HEK293 (cell line): ENCODE measurements at regions not wholly inside any gene's neighbourhood (a gene's known extent, or its start where the extent isn't known, plus 50 kb on each side); places are given as distances from the start of the nearest gene placed in this dataset.

Experiments
- CTCF ChIA-PET: fragments of 350-600 bp; formaldehyde crosslinking; extraction: SDS; loops from one replicate; lab custom pipeline; 2021; ENCODE audit warnings: antibody characterized with exemption; lab: Yijun Ruan, JAX
- POLR2A ChIA-PET: fragments of 300-600 bp; formaldehyde crosslinking; extraction: SDS; loops from one replicate; lab custom pipeline; 2020; ENCODE audit warnings: antibody characterized with exemption, inconsistent platforms; lab: Yijun Ruan, JAX
- H3K27ac ChIP-seq: fragments of 200-500 bp; sonication (Bioruptor generic); 2 replicates; pipeline ENCODE4 v1.5.1; 2014; ENCODE audit warnings: low read depth, low read length, control low read depth, inconsistent platforms; ENCODE audit errors: extremely low read depth
- H3K36me3 ChIP-seq, 2 experiments: fragments of 200-500 bp in 1 of 2; sonication (Bioruptor generic) in 1 of 2; 1 replicate in 1 of 2; 2 replicates in 1 of 2; pipeline ENCODE4 v1.5.1; 2014 to 2017; ENCODE audit warnings: inconsistent platforms in 2 of 2, low read length in 2 of 2; ENCODE audit not compliant: control insufficient read depth in 2 of 2, insufficient read depth in 1 of 2
- H3K4me1 ChIP-seq: fragments of 200-500 bp; sonication (Bioruptor generic); 2 replicates; pipeline ENCODE4 v1.5.1; 2014; ENCODE audit warnings: mild to moderate bottlenecking, low read length, inconsistent platforms; ENCODE audit not compliant: control insufficient read depth, insufficient read depth
- H3K4me3 ChIP-seq: 2 replicates; pipeline ENCODE4 v1.5.1; 2011; ENCODE audit warnings: low read depth, mild to moderate bottlenecking, control low read depth, low read length, moderate library complexity
- H3K9me3 ChIP-seq: fragments of 200-500 bp; sonication (Bioruptor generic); 2 replicates; pipeline ENCODE4 v1.5.1; 2014; ENCODE audit warnings: low read depth, low read length, inconsistent platforms; ENCODE audit not compliant: control insufficient read depth, insufficient read depth
- BCL6B ChIP-seq: fragments of 450-650 bp; formaldehyde crosslinking; IDR thresholded peaks from 2 replicates; pipeline ENCODE4 v1.5.1; 2017; ENCODE audit warnings: missing biosample characterization, missing genetic modification characterization
- GLIS2 ChIP-seq: fragments of 450-650 bp; formaldehyde crosslinking; IDR thresholded peaks from 2 replicates; pipeline ENCODE4 v1.5.1; 2016; ENCODE audit warnings: missing biosample characterization, missing genetic modification characterization
- KLF1 ChIP-seq: fragments of 450-650 bp; formaldehyde crosslinking; IDR thresholded peaks from 2 replicates; pipeline ENCODE4 v1.5.1; 2016; ENCODE audit warnings: missing biosample characterization, missing genetic modification characterization
- KLF10 ChIP-seq: fragments of 450-650 bp; IDR thresholded peaks from 2 replicates; pipeline ENCODE4 v1.5.1; 2018; ENCODE audit warnings: missing biosample characterization, mild to moderate bottlenecking, missing genetic modification characterization
- OSR2 ChIP-seq: fragments of 450-650 bp; formaldehyde crosslinking; IDR thresholded peaks from 2 replicates; pipeline ENCODE4 v1.5.1; 2016; ENCODE audit warnings: missing biosample characterization, missing genetic modification characterization
- ZBTB11 ChIP-seq: fragments of 450-650 bp; formaldehyde crosslinking; conservative IDR thresholded peaks from 2 replicates; pipeline ENCODE4 v1.5.1; 2016; ENCODE audit warnings: low read depth, missing biosample characterization, missing genetic modification characterization
- ZNF114 ChIP-seq: fragments of 450-650 bp; formaldehyde crosslinking; IDR thresholded peaks from 2 replicates; pipeline ENCODE4 v1.5.0; 2017; ENCODE audit warnings: missing biosample characterization, missing genetic modification characterization
- ZNF132 ChIP-seq: fragments of 450-650 bp; formaldehyde crosslinking; IDR thresholded peaks from 2 replicates; pipeline ENCODE4 v1.5.1; 2017; ENCODE audit warnings: missing biosample characterization, missing genetic modification characterization, borderline replicate concordance
- ZNF473 ChIP-seq: fragments of 450-650 bp; formaldehyde crosslinking; IDR thresholded peaks from 2 replicates; pipeline ENCODE4 v1.5.1; 2017; ENCODE audit warnings: missing biosample characterization, missing genetic modification characterization
- ZNF707 ChIP-seq: fragments of 450-650 bp; formaldehyde crosslinking; IDR thresholded peaks from 2 replicates; pipeline ENCODE4 v1.5.1; 2016; ENCODE audit warnings: missing biosample characterization, missing genetic modification characterization
- ZNF747 ChIP-seq: fragments of 450-650 bp; formaldehyde crosslinking; IDR thresholded peaks from 2 replicates; pipeline ENCODE4 v1.5.1; 2016; ENCODE audit warnings: missing biosample characterization, missing genetic modification characterization
- ZNF776 ChIP-seq: fragments of 450-650 bp; formaldehyde crosslinking; IDR thresholded peaks from 2 replicates; pipeline ENCODE4 v1.5.0; 2017; ENCODE audit warnings: missing biosample characterization, missing genetic modification characterization, borderline replicate concordance
- TF ChIP-seq, protein P1 (sequence below): fragments of 450-650 bp; IDR thresholded peaks from 2 replicates; pipeline ENCODE4 v1.5.1; 2018; ENCODE audit warnings: missing biosample characterization, missing genetic modification characterization
- TF ChIP-seq, protein P2 (sequence below): fragments of 450-650 bp; formaldehyde crosslinking; IDR thresholded peaks from 2 replicates; pipeline ENCODE4 v1.5.1; 2017; ENCODE audit warnings: missing biosample characterization, missing genetic modification characterization

GRCh38 chr2:171238946-171239345 lies 78.3 kb upstream of the TLK1 start (continued):
- TF ChIP-seq ZNF473 (tag by site-specific recombination): no peak
- TF ChIP-seq ZNF747 (tag by site-specific recombination): no peak
- TF ChIP-seq, protein P1, sequence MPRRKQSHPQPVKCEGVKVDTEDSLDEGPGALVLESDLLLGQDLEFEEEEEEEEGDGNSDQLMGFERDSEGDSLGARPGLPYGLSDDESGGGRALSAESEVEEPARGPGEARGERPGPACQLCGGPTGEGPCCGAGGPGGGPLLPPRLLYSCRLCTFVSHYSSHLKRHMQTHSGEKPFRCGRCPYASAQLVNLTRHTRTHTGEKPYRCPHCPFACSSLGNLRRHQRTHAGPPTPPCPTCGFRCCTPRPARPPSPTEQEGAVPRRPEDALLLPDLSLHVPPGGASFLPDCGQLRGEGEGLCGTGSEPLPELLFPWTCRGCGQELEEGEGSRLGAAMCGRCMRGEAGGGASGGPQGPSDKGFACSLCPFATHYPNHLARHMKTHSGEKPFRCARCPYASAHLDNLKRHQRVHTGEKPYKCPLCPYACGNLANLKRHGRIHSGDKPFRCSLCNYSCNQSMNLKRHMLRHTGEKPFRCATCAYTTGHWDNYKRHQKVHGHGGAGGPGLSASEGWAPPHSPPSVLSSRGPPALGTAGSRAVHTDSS (tag by site-specific recombination): no peak
- TF ChIP-seq, protein P2, sequence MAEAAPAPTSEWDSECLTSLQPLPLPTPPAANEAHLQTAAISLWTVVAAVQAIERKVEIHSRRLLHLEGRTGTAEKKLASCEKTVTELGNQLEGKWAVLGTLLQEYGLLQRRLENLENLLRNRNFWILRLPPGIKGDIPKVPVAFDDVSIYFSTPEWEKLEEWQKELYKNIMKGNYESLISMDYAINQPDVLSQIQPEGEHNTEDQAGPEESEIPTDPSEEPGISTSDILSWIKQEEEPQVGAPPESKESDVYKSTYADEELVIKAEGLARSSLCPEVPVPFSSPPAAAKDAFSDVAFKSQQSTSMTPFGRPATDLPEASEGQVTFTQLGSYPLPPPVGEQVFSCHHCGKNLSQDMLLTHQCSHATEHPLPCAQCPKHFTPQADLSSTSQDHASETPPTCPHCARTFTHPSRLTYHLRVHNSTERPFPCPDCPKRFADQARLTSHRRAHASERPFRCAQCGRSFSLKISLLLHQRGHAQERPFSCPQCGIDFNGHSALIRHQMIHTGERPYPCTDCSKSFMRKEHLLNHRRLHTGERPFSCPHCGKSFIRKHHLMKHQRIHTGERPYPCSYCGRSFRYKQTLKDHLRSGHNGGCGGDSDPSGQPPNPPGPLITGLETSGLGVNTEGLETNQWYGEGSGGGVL (tag by site-specific recombination): no peak

GRCh38 chr2:171237751-171238505 lies 77.2 kb upstream of the TLK1 start:
- TF ChIP-seq ZNF776 (no peak), ZBTB11 (tag by site-specific recombination) (no peak), OSR2 (tag by site-specific recombination) (no peak), ZNF707 (no peak), KLF10 (tag by site-specific recombination) (no peak), ZNF132 (tag by site-specific recombination) (no peak), KLF1 (tag by site-specific recombination) (no peak), ZNF114 (tag by site-specific recombination) (no peak), GLIS2 (no peak), BCL6B (tag by site-specific recombination) (no peak)
- H3K4me3 ChIP-seq: no peak overlapping the region
- ChIA-PET CTCF (interaction anchor here (0.5 to 0.7 kb wide), 2 partner anchors 14 to 34 kb away, joined by 3 to 5 read pairs; no protein-coding TSS in a partner anchor), POLR2A (no interaction called here)
- no peaks in the 10 kb centered on the region for H3K4me1 ChIP-seq
- H3K36me3 ChIP-seq: no peaks in the 10 kb centered on the region
- no peaks in the 10 kb centered on the region for H3K9me3 ChIP-seq
- H3K27ac ChIP-seq: no peak overlapping the region
